HG02943 (cell line): ENCODE measurements at regions not wholly inside any gene's neighbourhood (a gene's known extent, or its start where the extent isn't known, plus 50 kb on each side); places are given as distances from the start of the nearest gene placed in this dataset.

Source experiments
- ATAC-seq: cut with Tn5 transposase; IDR thresholded peaks from one replicate; pipeline ENCODE4 v1.9.1; 2021; ENCODE audit warnings: mild to moderate bottlenecking, low read depth, moderate library complexity; ENCODE audit not compliant: unreplicated experiment

GRCh38 chr10:111999915-112000302, 183.7 kb downstream of the GPAM start:
- ATAC-seq = no peak

- no peak for ATAC-seq
Measured at GRCh38 chr10:112000466-112000865, 183.1 kb downstream of the GPAM start.

GRCh38 chr10:112002206-112002605, 181.4 kb downstream of the GPAM start:
- no peak for ATAC-seq

GRCh38 chr10:112004075-112004474, 179.5 kb downstream of the GPAM start:
- ATAC-seq = no peak

- no peak for ATAC-seq
Measured at GRCh38 chr10:112005044-112005443, 178.5 kb downstream of the GPAM start.

GRCh38 chr10:112006407-112006806, 177.2 kb downstream of the GPAM start:
- no peak for ATAC-seq

- ATAC-seq = no peak
Measured at GRCh38 chr10:112006831-112007230, 176.7 kb downstream of the GPAM start.

- ATAC-seq = no peak
Measured at GRCh38 chr10:112022196-112022595, 161.4 kb downstream of the GPAM start.

- ATAC-seq = no peak
Measured at GRCh38 chr10:112024079-112024478, 159.5 kb downstream of the GPAM start.

- no peak for ATAC-seq
Measured at GRCh38 chr10:112025228-112025627, 158.3 kb downstream of the GPAM start.

GRCh38 chr10:112026438-112026837, 157.1 kb downstream of the GPAM start:
- ATAC-seq = no peak

- ATAC-seq = no peak
Measured at GRCh38 chr10:112027731-112028280, 155.8 kb downstream of the GPAM start.

GRCh38 chr10:112030431-112030830, 153.1 kb downstream of the GPAM start:
- ATAC-seq = no peak

- ATAC-seq = no peak
Measured at GRCh38 chr10:112039823-112040222, 143.7 kb downstream of the GPAM start.

- ATAC-seq = no peak
Measured at GRCh38 chr10:112040696-112041095, 142.9 kb downstream of the GPAM start.

GRCh38 chr10:112045938-112046337, 137.6 kb downstream of the GPAM start:
- ATAC-seq = no peak

- ATAC-seq = no peak
Measured at GRCh38 chr10:112047674-112048073, 135.9 kb downstream of the GPAM start.

- ATAC-seq = no peak
Measured at GRCh38 chr10:112052166-112052565, 131.4 kb downstream of the GPAM start.

- ATAC-seq = no peak
Measured at GRCh38 chr10:112053895-112054294, 129.7 kb downstream of the GPAM start.

GRCh38 chr10:112054516-112054915, 129.0 kb downstream of the GPAM start:
- ATAC-seq = no peak

- no peak for ATAC-seq
Measured at GRCh38 chr10:112057072-112057471, 126.5 kb downstream of the GPAM start.

GRCh38 chr10:112059220-112059619, 124.3 kb downstream of the GPAM start:
- no peak for ATAC-seq

- no peak for ATAC-seq
Measured at GRCh38 chr10:112071596-112072133, 111.9 kb downstream of the GPAM start.
